ENCODE measurements at regions not wholly inside any gene's neighbourhood (a gene's known extent, or its start where the extent isn't known, plus 50 kb on each side); places are given as distances from the start of the nearest gene placed in this dataset.

GRCh38 chr21:32206631-32207405 lies 72.0 kb downstream of the MIS18A start:
- no peak for TF ChIP-seq CTCF (conservative IDR thresholded peaks at IDR 0.05; ENCODE audit: low read depth)
- ChIA-PET POLR2A (ENCODE audit: low non-redundant PET) (no interaction called here), CTCF (no interaction called here)
- DNase-seq (ENCODE audit: low spot score), result no peak
- no peak overlapping the region for H3K27ac ChIP-seq

- TF ChIP-seq CTCF (conservative IDR thresholded peaks at IDR 0.05; ENCODE audit: low read depth), result no peak
- POLR2A ChIA-PET (ENCODE audit: low non-redundant PET), result no interaction called here
- H3K27ac ChIP-seq, result no peak overlapping the region
- CTCF ChIA-PET, result interaction anchor here (0.5 to 0.6 kb wide), 2 partner anchors 315 to 503 kb away, joined by 4 read pairs; no protein-coding TSS in a partner anchor
- DNase-seq (ENCODE audit: low spot score), result no peak
Measured at GRCh38 chr21:32203877-32204480, 74.9 kb downstream of the MIS18A start.

- H3K27ac ChIP-seq, result no peak overlapping the region
- ChIA-PET POLR2A (ENCODE audit: low non-redundant PET) (no interaction called here), CTCF (no interaction called here)
- TF ChIP-seq CTCF (conservative IDR thresholded peaks at IDR 0.05; ENCODE audit: low read depth), result no peak
- DNase-seq (ENCODE audit: low spot score), result no peak
Measured at GRCh38 chr21:32200029-32200428, 78.8 kb downstream of the MIS18A start.

- no peak for TF ChIP-seq CTCF (conservative IDR thresholded peaks at IDR 0.05; ENCODE audit: low read depth)
- POLR2A ChIA-PET (ENCODE audit: low non-redundant PET), result no interaction called here
Measured at GRCh38 chr21:32198384-32198783, 80.5 kb downstream of the MIS18A start.

GRCh38 chr21:32197896-32198295 lies 81.0 kb downstream of the MIS18A start:
- CTCF ChIA-PET, result no interaction called here

More at GRCh38 chr21:32198384-32198783, 80.5 kb downstream of the MIS18A start:
- CTCF ChIA-PET, result no interaction called here
- no peak overlapping the region for H3K27ac ChIP-seq
- DNase-seq (ENCODE audit: low spot score), result no peak

GRCh38 chr21:32196001-32196400 lies 82.8 kb downstream of the MIS18A start:
- no peak for TF ChIP-seq CTCF (conservative IDR thresholded peaks at IDR 0.05; ENCODE audit: low read depth)
- DNase-seq (ENCODE audit: low spot score), result no peak
- ChIA-PET POLR2A (ENCODE audit: low non-redundant PET) (no interaction called here), CTCF (interaction anchor here (0.6 kb wide), 1 partner anchor 1878 kb away, joined by 4 read pairs; no protein-coding TSS in a partner anchor)
- H3K27ac ChIP-seq, result no peak overlapping the region

More at GRCh38 chr21:32197896-32198295, 81.0 kb downstream of the MIS18A start:
- POLR2A ChIA-PET (ENCODE audit: low non-redundant PET), result no interaction called here
- no peak for TF ChIP-seq CTCF (conservative IDR thresholded peaks at IDR 0.05; ENCODE audit: low read depth)
- DNase-seq (ENCODE audit: low spot score), result no peak
- no peak overlapping the region for H3K27ac ChIP-seq

Measured in RWPE1 (cell line).